ENCODE measurements at regions not wholly inside any gene's neighbourhood (a gene's known extent, or its start where the extent isn't known, plus 50 kb on each side); places are given as distances from the start of the nearest gene placed in this dataset.

DNA sequence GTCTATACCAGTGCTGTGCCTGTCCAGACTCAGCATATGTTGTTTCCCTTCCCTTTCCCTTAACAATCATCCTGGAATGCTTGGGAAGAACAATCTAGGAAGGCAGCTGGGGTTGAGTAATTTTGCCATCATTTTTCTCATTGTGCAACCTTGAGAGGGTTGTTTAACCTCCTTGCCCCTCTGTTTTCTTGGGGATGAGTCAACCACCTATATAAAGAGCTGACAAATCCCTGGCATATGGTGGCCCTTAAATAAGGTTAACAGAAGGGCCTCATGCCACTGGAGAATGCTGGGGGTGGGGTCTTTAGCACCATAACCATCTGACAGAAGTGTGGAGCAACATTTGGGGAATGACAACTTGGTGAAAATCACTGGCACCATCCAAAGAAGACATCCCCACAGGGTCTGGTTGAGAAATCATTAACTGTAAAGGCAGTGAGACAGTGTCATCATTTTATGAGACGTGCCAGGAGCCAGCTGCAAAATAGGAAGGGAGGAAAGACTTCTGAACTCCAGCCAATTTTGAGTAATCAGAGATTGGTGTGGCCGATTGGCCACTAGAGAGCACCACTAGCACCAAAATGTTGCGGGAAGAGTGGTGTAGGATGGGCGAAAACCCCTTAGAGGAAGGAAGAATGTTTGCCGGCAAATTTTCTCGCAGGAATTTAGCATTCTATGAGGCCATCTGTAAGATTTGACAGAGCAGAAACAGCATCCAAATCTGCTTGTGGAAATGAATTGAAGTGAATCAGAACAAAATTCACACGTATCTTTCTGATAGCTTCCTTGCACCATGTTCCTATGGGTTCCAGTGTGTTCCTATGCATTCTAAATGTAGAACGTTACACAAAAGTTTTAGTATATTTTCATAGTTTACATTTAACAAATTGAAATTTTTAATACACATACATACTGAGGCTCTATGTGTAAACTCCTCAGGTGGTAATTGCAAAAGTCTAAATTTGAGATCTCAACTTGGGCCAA is 113.8 kb downstream of the MSX2 start:
- TF ChIP-seq, protein P1, sequence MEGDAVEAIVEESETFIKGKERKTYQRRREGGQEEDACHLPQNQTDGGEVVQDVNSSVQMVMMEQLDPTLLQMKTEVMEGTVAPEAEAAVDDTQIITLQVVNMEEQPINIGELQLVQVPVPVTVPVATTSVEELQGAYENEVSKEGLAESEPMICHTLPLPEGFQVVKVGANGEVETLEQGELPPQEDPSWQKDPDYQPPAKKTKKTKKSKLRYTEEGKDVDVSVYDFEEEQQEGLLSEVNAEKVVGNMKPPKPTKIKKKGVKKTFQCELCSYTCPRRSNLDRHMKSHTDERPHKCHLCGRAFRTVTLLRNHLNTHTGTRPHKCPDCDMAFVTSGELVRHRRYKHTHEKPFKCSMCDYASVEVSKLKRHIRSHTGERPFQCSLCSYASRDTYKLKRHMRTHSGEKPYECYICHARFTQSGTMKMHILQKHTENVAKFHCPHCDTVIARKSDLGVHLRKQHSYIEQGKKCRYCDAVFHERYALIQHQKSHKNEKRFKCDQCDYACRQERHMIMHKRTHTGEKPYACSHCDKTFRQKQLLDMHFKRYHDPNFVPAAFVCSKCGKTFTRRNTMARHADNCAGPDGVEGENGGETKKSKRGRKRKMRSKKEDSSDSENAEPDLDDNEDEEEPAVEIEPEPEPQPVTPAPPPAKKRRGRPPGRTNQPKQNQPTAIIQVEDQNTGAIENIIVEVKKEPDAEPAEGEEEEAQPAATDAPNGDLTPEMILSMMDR (IDR thresholded peaks at IDR 0.05): peak in 1 of 4 donors; percentile 26
- TF ChIP-seq POLR2A (IDR thresholded peaks at IDR 0.05): no peak

All from right lobe of liver (tissue), 4 donors.